Breast epithelium (tissue), 3 donors: ENCODE measurements at regions not wholly inside any gene's neighbourhood (a gene's known extent, or its start where the extent isn't known, plus 50 kb on each side); places are given as distances from the start of the nearest gene placed in this dataset.

Experiments
- POLR2A ChIP-seq: fragments of 450-650 bp; IDR thresholded peaks from one replicate; pipeline ENCODE4 v1.6.1; 2016; ENCODE audit warnings: antibody characterized with exemption, mild to moderate bottlenecking, moderate library complexity
- POLR2AphosphoS5 ChIP-seq, 3 donors: sonication (generic); formaldehyde crosslinking; IDR thresholded peaks; one replicate each; pipeline ENCODE4 v1.6.1; 2017; ENCODE audit warnings: antibody characterized with exemption in 3 of 3
- TF ChIP-seq, protein P1 (sequence below), 3 donors: fragments of 450-650 bp; IDR thresholded peaks; one replicate each; pipeline ENCODE4 v1.5.1; 2016 to 2017; ENCODE audit warnings: antibody characterized with exemption in 3 of 3, mild to moderate bottlenecking in 3 of 3, moderate library complexity in 3 of 3

DNA sequence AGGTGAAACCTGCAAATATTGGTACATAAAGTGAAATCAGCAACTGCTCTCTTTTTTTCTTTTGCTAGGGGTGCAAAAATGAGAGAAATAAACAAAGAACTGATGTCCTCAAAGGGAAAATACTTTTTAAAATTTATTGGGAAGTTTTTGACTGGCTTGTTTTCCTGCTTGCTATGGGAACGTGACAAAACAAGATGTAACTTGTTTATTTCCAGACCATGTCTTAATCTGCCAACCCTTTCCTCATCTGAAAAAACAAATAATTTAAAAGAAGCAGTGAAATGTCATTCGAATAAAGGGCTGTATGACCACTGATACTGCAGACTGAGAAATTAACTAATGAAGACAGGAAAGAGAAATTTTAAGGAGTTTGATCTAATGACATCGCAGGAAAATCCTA, 221.9 kb downstream of the CBLN4 start:
- TF ChIP-seq, protein P1, sequence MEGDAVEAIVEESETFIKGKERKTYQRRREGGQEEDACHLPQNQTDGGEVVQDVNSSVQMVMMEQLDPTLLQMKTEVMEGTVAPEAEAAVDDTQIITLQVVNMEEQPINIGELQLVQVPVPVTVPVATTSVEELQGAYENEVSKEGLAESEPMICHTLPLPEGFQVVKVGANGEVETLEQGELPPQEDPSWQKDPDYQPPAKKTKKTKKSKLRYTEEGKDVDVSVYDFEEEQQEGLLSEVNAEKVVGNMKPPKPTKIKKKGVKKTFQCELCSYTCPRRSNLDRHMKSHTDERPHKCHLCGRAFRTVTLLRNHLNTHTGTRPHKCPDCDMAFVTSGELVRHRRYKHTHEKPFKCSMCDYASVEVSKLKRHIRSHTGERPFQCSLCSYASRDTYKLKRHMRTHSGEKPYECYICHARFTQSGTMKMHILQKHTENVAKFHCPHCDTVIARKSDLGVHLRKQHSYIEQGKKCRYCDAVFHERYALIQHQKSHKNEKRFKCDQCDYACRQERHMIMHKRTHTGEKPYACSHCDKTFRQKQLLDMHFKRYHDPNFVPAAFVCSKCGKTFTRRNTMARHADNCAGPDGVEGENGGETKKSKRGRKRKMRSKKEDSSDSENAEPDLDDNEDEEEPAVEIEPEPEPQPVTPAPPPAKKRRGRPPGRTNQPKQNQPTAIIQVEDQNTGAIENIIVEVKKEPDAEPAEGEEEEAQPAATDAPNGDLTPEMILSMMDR (IDR thresholded peaks at IDR 0.05), result no peak
- TF ChIP-seq POLR2AphosphoS5 (IDR thresholded peaks at IDR 0.05), result no peak
- TF ChIP-seq POLR2A, result no peak
